Upper lobe of left lung (tissue), 4 donors: ENCODE measurements at regions not wholly inside any gene's neighbourhood (a gene's known extent, or its start where the extent isn't known, plus 50 kb on each side); places are given as distances from the start of the nearest gene placed in this dataset.

Experiments used
- POLR2A ChIP-seq, 4 donors: fragments of 450-650 bp; IDR thresholded peaks; one replicate each; pipeline ENCODE4 v1.5.1; 2016 to 2017; ENCODE audit warnings: antibody characterized with exemption in 4 of 4, mild to moderate bottlenecking in 2 of 4
- POLR2AphosphoS5 ChIP-seq, 2 donors: sonication (generic); formaldehyde crosslinking; IDR thresholded peaks; one replicate each; pipeline ENCODE4 v1.5.1; 2017; ENCODE audit warnings: antibody characterized with exemption in 2 of 2
- TF ChIP-seq, protein P1 (sequence below), 6 experiments: fragments of 450-650 bp in 4 of 6; fragments of 200-600 bp in 2 of 6; sonication (generic) in 2 of 6; IDR thresholded peaks; one replicate each; pipeline ENCODE4 v1.5.1; 2016 to 2019; ENCODE audit warnings: antibody characterized with exemption in 6 of 6

DNA sequence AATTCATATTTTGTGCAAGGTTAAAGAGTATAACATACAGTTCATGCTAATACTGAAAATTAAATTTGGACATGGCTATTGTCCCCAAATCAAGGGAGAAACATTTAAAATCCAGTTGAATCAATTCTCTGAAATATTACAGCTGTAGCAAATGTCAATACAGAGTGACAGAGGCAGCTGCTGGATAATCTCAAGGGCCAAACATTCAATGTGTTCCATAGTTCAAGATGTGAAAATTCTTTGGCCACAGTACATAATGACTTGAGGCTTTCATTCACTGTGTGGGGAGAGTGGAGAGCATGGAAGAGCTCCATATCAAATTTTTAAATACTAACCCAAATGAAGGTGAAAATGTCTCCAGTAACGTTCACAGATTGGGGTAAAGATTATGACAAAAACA lies 1192.8 kb upstream of the CADM2 start:
- TF ChIP-seq, protein P1, sequence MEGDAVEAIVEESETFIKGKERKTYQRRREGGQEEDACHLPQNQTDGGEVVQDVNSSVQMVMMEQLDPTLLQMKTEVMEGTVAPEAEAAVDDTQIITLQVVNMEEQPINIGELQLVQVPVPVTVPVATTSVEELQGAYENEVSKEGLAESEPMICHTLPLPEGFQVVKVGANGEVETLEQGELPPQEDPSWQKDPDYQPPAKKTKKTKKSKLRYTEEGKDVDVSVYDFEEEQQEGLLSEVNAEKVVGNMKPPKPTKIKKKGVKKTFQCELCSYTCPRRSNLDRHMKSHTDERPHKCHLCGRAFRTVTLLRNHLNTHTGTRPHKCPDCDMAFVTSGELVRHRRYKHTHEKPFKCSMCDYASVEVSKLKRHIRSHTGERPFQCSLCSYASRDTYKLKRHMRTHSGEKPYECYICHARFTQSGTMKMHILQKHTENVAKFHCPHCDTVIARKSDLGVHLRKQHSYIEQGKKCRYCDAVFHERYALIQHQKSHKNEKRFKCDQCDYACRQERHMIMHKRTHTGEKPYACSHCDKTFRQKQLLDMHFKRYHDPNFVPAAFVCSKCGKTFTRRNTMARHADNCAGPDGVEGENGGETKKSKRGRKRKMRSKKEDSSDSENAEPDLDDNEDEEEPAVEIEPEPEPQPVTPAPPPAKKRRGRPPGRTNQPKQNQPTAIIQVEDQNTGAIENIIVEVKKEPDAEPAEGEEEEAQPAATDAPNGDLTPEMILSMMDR (IDR thresholded peaks at IDR 0.05), result no peak
- TF ChIP-seq POLR2A (IDR thresholded peaks at IDR 0.05), result no peak
- TF ChIP-seq POLR2AphosphoS5 (IDR thresholded peaks at IDR 0.05), result no peak
